ACC112 (cell line): ENCODE measurements at regions not wholly inside any gene's neighbourhood (a gene's known extent, or its start where the extent isn't known, plus 50 kb on each side); places are given as distances from the start of the nearest gene placed in this dataset.
"Not testable (repeated sequence)": the region's sequence is repeated elsewhere in the genome, so short reads cannot be mapped to it uniquely, and the experiment has no call there.

Source experiments
- H2AFZ ChIP-seq: fragments of 200-600 bp; sonication (generic); one replicate; pipeline ENCODE4 v1.6.0; 2017; ENCODE audit warnings: antibody characterized with exemption, low read length; ENCODE audit not compliant: unreplicated experiment
- H3K27ac ChIP-seq: fragments of 200-600 bp; sonication (generic); 2 replicates; pipeline ENCODE4 v1.5.1; 2014; ENCODE audit warnings: low read depth, mild to moderate bottlenecking, antibody characterized with exemption, low read length, moderate library complexity
- H3K27me3 ChIP-seq: fragments of 200-600 bp; sonication (generic); 2 replicates; pipeline ENCODE4 v1.6.1; 2014; ENCODE audit warnings: mild to moderate bottlenecking, antibody characterized with exemption, low read length, moderate library complexity, mixed read lengths; ENCODE audit not compliant: insufficient read depth
- H3K36me3 ChIP-seq: fragments of 200-600 bp; sonication (generic); 2 replicates; pipeline ENCODE4 v1.6.1; 2016; ENCODE audit warnings: mild to moderate bottlenecking, antibody characterized with exemption, low read length, moderate library complexity, mixed read lengths; ENCODE audit not compliant: insufficient read depth
- H3K4me1 ChIP-seq: fragments of 200-600 bp; sonication (generic); one replicate; pipeline ENCODE4 v1.6.1; 2016; ENCODE audit warnings: low read length, mixed read lengths; ENCODE audit not compliant: insufficient read depth, unreplicated experiment, control insufficient read depth
- H3K4me3 ChIP-seq: fragments of 200-600 bp; sonication (generic); 2 replicates; pipeline ENCODE4 v1.5.1; 2014; ENCODE audit warnings: mild to moderate bottlenecking, low read depth, low read length
- H3K79me2 ChIP-seq: fragments of 200-600 bp; sonication (generic); one replicate; pipeline ENCODE4 v1.6.0; 2016; ENCODE audit warnings: low read length; ENCODE audit not compliant: control insufficient read depth, unreplicated experiment, insufficient read depth

GRCh38 chr3:153399636-153400035 is 237.6 kb downstream of the RAP2B start:
- peak overlapping the region; percentile 96 for H2AFZ ChIP-seq

GRCh38 chr3:153400641-153401040 is 238.6 kb downstream of the RAP2B start:
- H3K4me1 ChIP-seq, result peaks cover 26% of the 10 kb centered on the region
- H3K79me2 ChIP-seq, result no peaks in the 10 kb centered on the region
- H3K4me3 ChIP-seq, result peak overlapping the region; percentile 70; the same call in 1 of the 2 replicates
- peak overlapping the region; percentile 96 for H2AFZ ChIP-seq
- no peaks in the 10 kb centered on the region for H3K36me3 ChIP-seq
- H3K27ac ChIP-seq, result no peak overlapping the region
- H3K27me3 ChIP-seq, result no peaks in the 10 kb centered on the region

More at GRCh38 chr3:153399636-153400035, 237.6 kb downstream of the RAP2B start:
- peak overlapping the region; percentile 13; the same call in 1 of the 2 replicates for H3K27ac ChIP-seq
- H3K79me2 ChIP-seq, result no peaks in the 10 kb centered on the region
- no peaks in the 10 kb centered on the region for H3K27me3 ChIP-seq
- peaks cover 26% of the 10 kb centered on the region for H3K4me1 ChIP-seq
- no peaks in the 10 kb centered on the region for H3K36me3 ChIP-seq
- H3K4me3 ChIP-seq, result peak overlapping the region; percentile 70

GRCh38 chr3:153404157-153404556 is 242.1 kb downstream of the RAP2B start:
- Histone ChIP-seq H3K27ac (no peak overlapping the region), H3K27me3 (no peaks in the 10 kb centered on the region), H3K79me2 (no peaks in the 10 kb centered on the region), H3K36me3 (no peaks in the 10 kb centered on the region), H3K4me3 (no peak overlapping the region), H2AFZ (no peak overlapping the region), H3K4me1 (peaks cover 22% of the 10 kb centered on the region)

- H3K4me3 ChIP-seq, H3K27me3 ChIP-seq, H3K36me3 ChIP-seq, H3K27ac ChIP-seq, H2AFZ ChIP-seq, H3K79me2 ChIP-seq: not testable (repeated sequence)
- H3K4me1 ChIP-seq, result peaks cover 12% of the 10 kb centered on the region
Measured at GRCh38 chr3:153405320-153405719, 243.3 kb downstream of the RAP2B start.

GRCh38 chr3:153410517-153410916 is 248.5 kb downstream of the RAP2B start:
- Histone ChIP-seq H3K36me3 (no peaks in the 10 kb centered on the region), H3K4me3 (no peak overlapping the region), H2AFZ (peak overlapping the region; percentile 43), H3K27ac (no peak overlapping the region), H3K79me2 (no peaks in the 10 kb centered on the region), H3K4me1 (no peaks in the 10 kb centered on the region), H3K27me3 (no peaks in the 10 kb centered on the region)

- Histone ChIP-seq H3K4me3 (no peak overlapping the region), H3K4me1 (no peaks in the 10 kb centered on the region), H3K27me3 (no peaks in the 10 kb centered on the region), H3K79me2 (no peaks in the 10 kb centered on the region), H2AFZ (no peak overlapping the region), H3K36me3 (no peaks in the 10 kb centered on the region), H3K27ac (no peak overlapping the region)
Measured at GRCh38 chr3:153414982-153415381, 253.0 kb downstream of the RAP2B start.

- no peak overlapping the region for H3K4me3 ChIP-seq
- H2AFZ ChIP-seq, result no peak overlapping the region
- no peak overlapping the region for H3K27ac ChIP-seq
- H3K27me3 ChIP-seq, result no peaks in the 10 kb centered on the region
- H3K4me1 ChIP-seq, result no peaks in the 10 kb centered on the region
- H3K36me3 ChIP-seq, result no peaks in the 10 kb centered on the region; the same call in 1 of the 2 replicates
- no peaks in the 10 kb centered on the region for H3K79me2 ChIP-seq
Measured at GRCh38 chr3:153422314-153422713, 260.3 kb downstream of the RAP2B start.

- not testable (repeated sequence) for H3K4me1 ChIP-seq, H3K79me2 ChIP-seq, H3K4me3 ChIP-seq, H3K27ac ChIP-seq, H3K36me3 ChIP-seq, H3K27me3 ChIP-seq, H2AFZ ChIP-seq
Measured at GRCh38 chr3:153423820-153424219, 261.8 kb downstream of the RAP2B start.

GRCh38 chr3:153426344-153426743 is 264.3 kb downstream of the RAP2B start:
- Histone ChIP-seq H2AFZ (no peak overlapping the region), H3K79me2 (no peaks in the 10 kb centered on the region), H3K4me3 (no peak overlapping the region), H3K27ac (no peak overlapping the region), H3K4me1 (no peaks in the 10 kb centered on the region), H3K36me3 (no peaks in the 10 kb centered on the region; the same call in 1 of the 2 replicates), H3K27me3 (no peaks in the 10 kb centered on the region)

- Histone ChIP-seq H3K36me3 (no peaks in the 10 kb centered on the region), H3K79me2 (no peaks in the 10 kb centered on the region), H3K27me3 (no peaks in the 10 kb centered on the region), H3K4me1 (no peaks in the 10 kb centered on the region), H3K4me3 (no peak overlapping the region), H2AFZ (no peak overlapping the region), H3K27ac (no peak overlapping the region)
Measured at GRCh38 chr3:153426803-153427202, 264.8 kb downstream of the RAP2B start.

GRCh38 chr3:153429821-153430220 is 267.8 kb downstream of the RAP2B start:
- Histone ChIP-seq H3K4me1 (no peaks in the 10 kb centered on the region), H3K36me3 (no peaks in the 10 kb centered on the region), H3K27me3 (no peaks in the 10 kb centered on the region), H2AFZ (no peak overlapping the region), H3K79me2 (no peaks in the 10 kb centered on the region), H3K4me3 (no peak overlapping the region), H3K27ac (no peak overlapping the region)
